Activated CD8-positive, alpha-beta T cell treated with anti-CD3 and anti-CD28 coated beads, Interleukin-2, amount 10 ng/mL, durations not matched to agents 7 days and 5 days (primary cell): ENCODE measurements at regions not wholly inside any gene's neighbourhood (a gene's known extent, or its start where the extent isn't known, plus 50 kb on each side); places are given as distances from the start of the nearest gene placed in this dataset.

ENCODE experiments used
- ATAC-seq: fragments of 150-1000 bp; cut with Tn5 transposase; one replicate; pipeline ENCODE4 v1.10.0; 2021; ENCODE audit warnings: moderate library complexity
- CTCF ChIA-PET: fragments of 350-600 bp; sonication (Branson Sonifier 250); formaldehyde crosslinking; loops from one replicate; lab custom pipeline; 2021; ENCODE audit warnings: antibody characterized with exemption; lab: Charles Lee
- POLR2A ChIA-PET: fragments of 350-600 bp; sonication (Branson Sonifier 250); formaldehyde crosslinking; loops from one replicate; lab custom pipeline; 2021; ENCODE audit warnings: antibody characterized with exemption; lab: Charles Lee
- DNase-seq: peaks from one replicate; pipeline ENCODE4 v3.0.0-alpha.2; 2020
- H3K27ac Mint-ChIP-seq: one replicate; pipeline ENCODE4 v1.8.0; 2021; ENCODE audit warnings: mild to moderate bottlenecking, mixed read lengths
- H3K27me3 Mint-ChIP-seq: one replicate; pipeline ENCODE4 v1.8.0; 2021; ENCODE audit warnings: low read depth, mixed read lengths
- H3K36me3 Mint-ChIP-seq: one replicate; pipeline ENCODE4 v1.8.0; 2021; ENCODE audit warnings: low read depth, mixed read lengths
- H3K4me1 Mint-ChIP-seq: one replicate; pipeline ENCODE4 v1.8.0; 2021; ENCODE audit warnings: low read depth, mixed read lengths
- H3K4me3 Mint-ChIP-seq: one replicate; pipeline ENCODE4 v1.8.0; 2021; ENCODE audit warnings: mild to moderate bottlenecking, mixed read lengths
- H3K9me3 Mint-ChIP-seq: one replicate; pipeline ENCODE4 v1.8.0; 2022; ENCODE audit warnings: mixed read lengths; ENCODE audit not compliant: insufficient read depth

DNA sequence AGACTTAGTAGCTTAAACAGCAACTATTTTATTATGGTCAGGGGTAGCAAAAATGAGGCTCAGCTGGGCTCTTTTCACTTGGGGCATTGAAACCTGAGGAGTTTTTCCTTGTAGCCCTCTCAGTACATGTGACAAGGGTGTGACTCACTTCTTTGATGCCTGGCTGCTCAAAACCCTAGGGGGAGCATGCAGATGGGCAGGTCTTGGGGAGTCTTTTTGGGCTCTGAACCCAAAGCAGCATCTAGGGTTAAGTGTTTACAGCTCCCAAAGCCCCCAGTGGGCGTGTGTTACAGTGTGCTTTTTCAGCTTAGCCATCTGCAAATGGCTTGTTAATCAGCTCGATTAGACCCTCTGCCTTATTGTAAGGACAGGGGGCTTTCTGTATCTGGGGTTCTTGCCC lies 1752.7 kb downstream of the PCDH7 start:
- Mint-ChIP-seq H3K27ac (no peak overlapping the region), H3K4me3 (no peak overlapping the region), H3K4me1 (no peaks in the 10 kb centered on the region), H3K27me3 (no peaks in the 10 kb centered on the region), H3K36me3 (no peaks in the 10 kb centered on the region), H3K9me3 (peaks cover 16% of the 10 kb centered on the region)
- ATAC-seq (no peak), DNase-seq (no peak)
- ChIA-PET CTCF (no interaction called here), POLR2A (no interaction called here)

DNA sequence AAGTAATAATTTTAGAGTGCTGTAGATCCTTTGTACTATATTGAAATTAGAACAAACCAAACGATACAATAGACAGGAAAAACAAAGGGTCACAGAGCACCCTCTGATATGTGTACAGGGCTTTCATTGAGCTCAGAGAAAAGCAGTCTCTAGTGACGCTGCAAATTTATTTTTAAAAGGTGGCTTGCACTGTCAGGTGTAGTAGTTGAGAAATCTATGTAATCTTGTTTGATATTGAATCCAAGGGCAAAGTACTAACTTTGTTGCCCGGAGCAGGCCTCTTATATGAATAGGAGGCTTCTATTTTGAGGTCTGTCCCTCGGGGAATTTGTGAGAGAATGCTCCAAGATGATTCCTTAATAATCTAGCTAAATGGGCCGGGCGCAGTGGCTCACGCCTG lies 1755.5 kb downstream of the PCDH7 start:
- no peaks in the 10 kb centered on the region for H3K27me3 Mint-ChIP-seq
- no peaks in the 10 kb centered on the region for H3K4me1 Mint-ChIP-seq
- no peak overlapping the region for H3K4me3 Mint-ChIP-seq
- CTCF ChIA-PET: no interaction called here
- POLR2A ChIA-PET: no interaction called here
- ATAC-seq (no peak), DNase-seq (no peak)
- H3K27ac Mint-ChIP-seq: no peak overlapping the region
- H3K36me3 Mint-ChIP-seq: no peaks in the 10 kb centered on the region
- H3K9me3 Mint-ChIP-seq: peaks cover 23% of the 10 kb centered on the region

DNA sequence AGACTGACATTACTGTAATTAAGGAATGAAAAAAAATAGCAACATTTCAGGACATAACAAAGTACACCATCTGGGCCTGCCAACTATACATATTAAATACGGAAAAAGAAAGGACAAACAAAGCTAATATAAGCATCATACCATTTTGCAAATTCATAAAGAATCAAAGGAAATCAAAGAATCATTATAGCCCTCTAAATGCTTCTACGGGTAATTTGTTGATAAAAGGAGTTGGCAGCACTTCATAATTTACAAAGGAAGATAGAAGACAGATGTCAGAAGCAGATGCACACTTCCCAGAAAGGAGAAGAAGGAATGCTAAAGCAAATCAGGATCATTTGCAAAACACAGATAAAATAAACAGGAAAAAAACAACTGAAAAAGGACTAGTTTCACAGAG lies 1757.3 kb downstream of the PCDH7 start:
- Mint-ChIP-seq H3K27me3 (no peaks in the 10 kb centered on the region), H3K27ac (no peak overlapping the region)

DNA sequence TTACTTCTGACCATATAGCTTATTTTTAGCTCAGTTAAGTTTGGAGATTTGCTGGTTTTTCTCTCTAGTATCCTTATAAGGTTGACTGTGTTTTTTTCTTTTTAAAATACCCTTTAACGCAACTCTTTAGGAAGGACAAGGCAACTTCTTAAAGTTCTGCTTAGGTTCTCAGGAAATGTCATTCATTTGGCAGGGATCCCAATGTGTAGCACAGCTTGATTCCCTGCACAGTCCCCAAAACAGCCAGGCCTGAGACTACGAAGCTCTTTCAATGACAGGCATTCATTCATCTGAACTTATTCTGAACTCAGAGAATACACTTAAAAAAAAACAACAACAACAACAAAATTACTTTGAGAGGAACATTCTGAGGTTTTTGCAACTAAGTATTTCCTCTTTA lies 1765.8 kb downstream of the PCDH7 start:
- ChIA-PET POLR2A (no interaction called here), CTCF (no interaction called here)
- Mint-ChIP-seq H3K4me3 (no peak overlapping the region), H3K9me3 (peaks cover 2% of the 10 kb centered on the region), H3K4me1 (no peaks in the 10 kb centered on the region), H3K36me3 (no peaks in the 10 kb centered on the region), H3K27ac (no peak overlapping the region), H3K27me3 (no peaks in the 10 kb centered on the region)
- ATAC-seq: no peak
- no peak for DNase-seq

More for the DNA sequence above, 1757.3 kb downstream of the PCDH7 start:
- Mint-ChIP-seq H3K36me3 (no peaks in the 10 kb centered on the region), H3K4me3 (no peak overlapping the region), H3K9me3 (peaks cover 22% of the 10 kb centered on the region), H3K4me1 (no peaks in the 10 kb centered on the region)
- CTCF ChIA-PET: no interaction called here
- POLR2A ChIA-PET: no interaction called here
- DNase-seq (no peak), ATAC-seq (no peak)

DNA sequence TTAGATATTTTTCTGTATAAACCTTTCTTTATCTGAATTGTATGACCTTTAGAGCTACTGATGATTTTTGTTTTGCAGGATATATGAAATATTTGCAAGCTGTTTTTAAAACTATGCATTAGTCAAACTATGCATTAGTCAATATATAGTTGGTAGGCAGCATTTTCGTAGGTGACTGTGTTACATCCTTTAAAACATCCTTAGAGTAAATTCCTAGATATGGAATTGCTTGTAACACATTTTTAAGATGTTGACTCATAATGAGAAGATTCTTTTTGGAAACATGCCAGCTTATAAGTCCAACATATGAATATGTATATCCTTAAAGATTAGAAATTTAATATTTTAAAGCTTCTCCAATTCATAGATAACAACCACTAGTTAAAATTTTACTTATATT lies 1768.5 kb downstream of the PCDH7 start:
- CTCF ChIA-PET: no interaction called here
- DNase-seq (no peak), ATAC-seq (no peak)
- Mint-ChIP-seq H3K27me3 (no peaks in the 10 kb centered on the region), H3K4me3 (no peak overlapping the region), H3K36me3 (no peaks in the 10 kb centered on the region), H3K9me3 (no peaks in the 10 kb centered on the region), H3K4me1 (no peaks in the 10 kb centered on the region), H3K27ac (no peak overlapping the region)
- POLR2A ChIA-PET: no interaction called here

DNA sequence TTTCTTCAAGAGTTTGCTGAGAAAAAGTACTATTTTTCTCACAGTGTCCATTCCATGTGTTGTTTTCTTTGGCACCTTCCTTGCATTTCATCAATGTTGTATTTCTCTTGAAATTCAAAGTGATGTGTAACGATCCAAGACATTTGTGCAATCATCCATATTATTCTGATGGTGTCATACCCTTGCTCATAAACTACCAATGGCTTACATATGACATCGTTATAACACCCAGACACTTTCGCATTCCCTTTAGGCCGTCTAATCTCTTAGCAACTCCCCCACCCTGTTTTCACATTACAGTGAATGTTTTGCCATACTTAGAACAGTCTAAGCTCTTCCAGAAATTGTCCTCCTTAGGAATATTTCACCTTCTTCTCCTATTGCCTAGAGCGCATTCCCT lies 1779.0 kb downstream of the PCDH7 start:
- Mint-ChIP-seq H3K4me1 (no peaks in the 10 kb centered on the region), H3K36me3 (no peaks in the 10 kb centered on the region), H3K27me3 (no peaks in the 10 kb centered on the region), H3K4me3 (no peak overlapping the region), H3K27ac (no peak overlapping the region), H3K9me3 (peaks cover 8% of the 10 kb centered on the region)
- ChIA-PET CTCF (no interaction called here), POLR2A (no interaction called here)
- ATAC-seq (no peak), DNase-seq (no peak)

DNA sequence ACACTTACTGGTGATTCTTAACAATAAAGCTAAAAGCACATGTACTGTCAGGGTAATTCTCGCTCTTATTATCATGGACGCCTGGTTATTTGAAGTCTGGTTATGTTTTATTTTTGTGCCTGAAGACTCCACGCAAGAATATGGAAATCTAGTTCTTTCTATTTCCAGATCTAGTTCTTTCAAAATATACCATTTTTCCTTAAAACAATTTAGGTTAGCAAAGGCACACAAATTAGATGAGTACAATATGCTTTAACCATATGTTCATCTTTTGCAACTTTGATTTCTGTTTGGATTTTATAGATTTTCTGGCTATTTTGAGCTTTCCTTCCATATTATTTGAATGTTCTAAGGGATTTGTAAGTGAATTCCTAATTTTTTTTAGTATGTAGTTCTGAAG lies 1783.1 kb downstream of the PCDH7 start:
- POLR2A ChIA-PET: no interaction called here
- ATAC-seq (no peak), DNase-seq (no peak)
- CTCF ChIA-PET: no interaction called here
- no peaks in the 10 kb centered on the region for H3K27me3 Mint-ChIP-seq
- peaks cover 9% of the 10 kb centered on the region for H3K9me3 Mint-ChIP-seq
- no peaks in the 10 kb centered on the region for H3K36me3 Mint-ChIP-seq
- no peak overlapping the region for H3K27ac Mint-ChIP-seq
- H3K4me3 Mint-ChIP-seq: no peak overlapping the region
- no peaks in the 10 kb centered on the region for H3K4me1 Mint-ChIP-seq

DNA sequence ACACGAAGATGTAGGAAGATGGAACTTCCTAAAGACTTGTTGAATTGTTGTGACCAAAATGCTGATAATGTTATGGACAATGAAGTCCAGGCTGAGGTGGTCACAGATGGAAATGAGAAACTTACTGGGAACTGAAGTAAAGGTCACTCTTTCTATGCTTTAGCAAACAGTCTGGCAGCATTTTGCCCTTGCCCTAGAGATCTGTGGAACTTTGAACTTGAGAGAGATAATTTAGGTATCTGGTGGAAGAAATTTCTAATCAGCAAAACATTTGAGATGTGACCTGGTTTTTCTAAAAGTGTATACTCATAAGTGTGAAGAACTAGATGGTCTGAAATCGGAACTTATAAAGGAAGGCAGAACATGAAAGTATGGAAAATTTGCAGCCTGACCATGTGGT lies 1785.9 kb downstream of the PCDH7 start:
- peaks cover 11% of the 10 kb centered on the region for H3K9me3 Mint-ChIP-seq
- H3K36me3 Mint-ChIP-seq: no peaks in the 10 kb centered on the region
- H3K27ac Mint-ChIP-seq: no peak overlapping the region
- ATAC-seq (no peak), DNase-seq (no peak)
- ChIA-PET CTCF (no interaction called here), POLR2A (no interaction called here)
- H3K4me3 Mint-ChIP-seq: no peak overlapping the region
- no peaks in the 10 kb centered on the region for H3K4me1 Mint-ChIP-seq
- no peaks in the 10 kb centered on the region for H3K27me3 Mint-ChIP-seq

DNA sequence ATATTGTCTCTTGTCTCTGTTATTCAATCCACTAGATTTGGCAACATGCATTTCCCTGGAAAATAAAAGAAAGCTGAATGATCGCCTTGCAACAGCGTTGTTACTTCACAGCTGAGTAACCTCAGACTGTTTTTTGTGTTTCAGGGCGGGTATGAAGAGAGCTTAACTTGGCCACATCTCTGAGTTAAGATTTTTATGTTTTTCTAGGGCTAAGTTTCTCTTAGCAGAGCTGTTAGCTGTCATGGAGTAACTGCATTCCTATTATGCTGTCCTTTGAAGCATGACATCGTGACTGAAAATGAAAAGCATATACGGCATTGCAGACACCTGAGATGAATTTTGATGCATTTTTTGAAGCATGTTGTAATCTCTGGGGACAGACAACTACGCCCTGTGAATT lies 1798.9 kb downstream of the PCDH7 start:
- Mint-ChIP-seq H3K4me3 (no peak overlapping the region), H3K4me1 (no peaks in the 10 kb centered on the region), H3K27ac (no peak overlapping the region), H3K27me3 (no peaks in the 10 kb centered on the region), H3K9me3 (peaks cover 5% of the 10 kb centered on the region), H3K36me3 (no peaks in the 10 kb centered on the region)
- ATAC-seq (no peak), DNase-seq (no peak)
- ChIA-PET CTCF (no interaction called here), POLR2A (no interaction called here)

DNA sequence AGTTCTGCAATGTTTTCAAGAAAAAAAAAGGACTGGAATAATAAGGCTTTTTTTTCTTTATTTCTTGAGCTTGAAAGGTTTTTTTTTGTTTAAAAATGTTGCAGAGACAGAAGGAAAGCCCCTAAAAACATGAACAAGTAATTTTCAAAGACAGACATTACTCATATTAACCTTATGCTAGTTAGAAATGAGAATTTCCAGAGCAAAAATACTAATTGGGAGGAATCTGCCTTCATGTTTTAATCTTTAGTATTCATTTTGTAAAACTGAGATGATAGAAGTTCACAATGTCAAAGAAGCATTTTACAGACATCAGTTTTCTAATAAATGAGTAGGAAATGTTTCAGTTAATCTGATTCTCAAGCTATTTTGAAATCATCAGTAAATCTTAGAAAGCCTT lies 1805.3 kb downstream of the PCDH7 start:
- ATAC-seq (no peak), DNase-seq (no peak)
- CTCF ChIA-PET: no interaction called here
- Mint-ChIP-seq H3K36me3 (no peaks in the 10 kb centered on the region), H3K27ac (no peak overlapping the region), H3K4me3 (no peak overlapping the region), H3K4me1 (no peaks in the 10 kb centered on the region), H3K9me3 (peaks cover 15% of the 10 kb centered on the region), H3K27me3 (no peaks in the 10 kb centered on the region)
- POLR2A ChIA-PET: no interaction called here

DNA sequence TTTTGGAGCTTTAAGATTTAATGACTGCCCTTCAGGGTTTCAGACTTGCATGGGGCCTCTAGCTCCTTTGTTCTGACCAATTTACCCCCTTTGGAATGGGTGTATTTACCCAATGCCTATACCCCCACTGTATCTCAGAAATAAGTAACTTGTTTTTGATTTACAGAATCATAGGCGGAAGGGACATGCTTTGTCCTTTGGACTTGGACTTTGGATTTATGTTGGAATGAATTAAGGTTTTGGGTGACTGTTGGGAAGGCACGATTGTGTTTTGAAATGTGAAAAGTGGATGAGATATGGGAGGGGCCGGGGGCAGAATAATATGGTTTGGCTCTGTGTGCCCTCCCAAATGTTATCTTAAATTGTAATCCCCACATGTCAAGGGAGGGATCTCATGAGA lies 1824.7 kb downstream of the PCDH7 start:
- CTCF ChIA-PET: no interaction called here

DNA sequence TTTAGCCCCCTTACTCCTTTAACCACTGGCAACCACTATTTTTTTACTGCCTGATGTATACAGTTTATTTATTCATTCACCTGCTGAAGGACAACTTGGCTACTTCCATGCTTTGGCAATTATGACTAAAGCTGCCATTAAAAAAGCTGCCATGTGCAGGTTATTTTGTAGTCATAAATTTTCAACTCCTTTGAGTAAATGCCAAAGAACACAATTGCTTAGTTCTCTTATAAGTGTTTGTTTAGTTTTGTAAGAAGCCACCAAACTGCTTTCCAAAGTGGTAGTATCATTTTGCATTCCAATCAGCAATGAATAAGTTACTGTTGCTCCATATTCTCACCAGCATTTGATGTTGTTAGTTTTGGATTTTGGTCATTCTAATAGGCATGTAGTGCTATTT lies 1831.8 kb downstream of the PCDH7 start:
- Mint-ChIP-seq H3K27me3 (no peaks in the 10 kb centered on the region), H3K36me3 (no peaks in the 10 kb centered on the region), H3K27ac (no peak overlapping the region), H3K9me3 (no peaks in the 10 kb centered on the region), H3K4me1 (no peaks in the 10 kb centered on the region), H3K4me3 (no peak overlapping the region)
- DNase-seq: no peak
- CTCF ChIA-PET: no interaction called here
- ATAC-seq: no peak
- POLR2A ChIA-PET: no interaction called here

More for the DNA sequence above, 1824.7 kb downstream of the PCDH7 start:
- no peaks in the 10 kb centered on the region for H3K36me3 Mint-ChIP-seq
- ATAC-seq (no peak), DNase-seq (no peak)
- POLR2A ChIA-PET: no interaction called here
- H3K4me1 Mint-ChIP-seq: no peaks in the 10 kb centered on the region
- H3K27me3 Mint-ChIP-seq: no peaks in the 10 kb centered on the region
- H3K4me3 Mint-ChIP-seq: no peak overlapping the region
- H3K9me3 Mint-ChIP-seq: peaks cover 4% of the 10 kb centered on the region
- no peak overlapping the region for H3K27ac Mint-ChIP-seq

DNA sequence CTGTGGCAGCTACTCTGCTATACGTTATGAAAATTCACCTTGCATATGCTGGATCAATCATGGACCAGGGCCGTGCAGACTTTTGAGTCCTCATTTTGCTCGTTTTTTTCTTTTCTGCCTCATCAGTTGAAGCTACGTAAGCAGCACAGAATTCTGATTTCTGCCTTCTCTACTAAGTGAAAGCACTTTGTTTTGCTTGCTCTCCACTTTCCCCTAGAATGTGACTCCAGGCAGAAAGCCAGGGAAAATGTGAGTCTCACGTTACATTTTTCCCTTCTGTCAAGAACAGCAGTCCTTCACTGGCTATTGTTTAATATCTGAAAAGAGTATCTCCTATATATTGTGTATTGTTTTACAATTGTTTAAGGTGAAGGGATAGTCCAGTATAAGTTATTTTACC lies 1840.1 kb downstream of the PCDH7 start:
- POLR2A ChIA-PET: no interaction called here
- H3K4me1 Mint-ChIP-seq: no peaks in the 10 kb centered on the region

More for the DNA sequence above, 1840.1 kb downstream of the PCDH7 start:
- H3K27me3 Mint-ChIP-seq: no peaks in the 10 kb centered on the region
- H3K4me3 Mint-ChIP-seq: no peak overlapping the region
- no peak for DNase-seq
- CTCF ChIA-PET: no interaction called here
- no peaks in the 10 kb centered on the region for H3K36me3 Mint-ChIP-seq
- no peak for ATAC-seq
- H3K27ac Mint-ChIP-seq: no peak overlapping the region
- H3K9me3 Mint-ChIP-seq: peaks cover 8% of the 10 kb centered on the region
